RWPE2 (cell line): ENCODE measurements at regions not wholly inside any gene's neighbourhood (a gene's known extent, or its start where the extent isn't known, plus 50 kb on each side); places are given as distances from the start of the nearest gene placed in this dataset.
"Not testable (repeated sequence)": the region's sequence is repeated elsewhere in the genome, so short reads cannot be mapped to it uniquely, and the experiment has no call there.

Experiments
- ATAC-seq: fragments of 200-7000 bp; cut with Tn5 transposase; 3 replicates; pipeline ENCODE4 v1.9.1; 2021; ENCODE audit warnings: low read depth
- DNase-seq: peaks from one replicate; pipeline ENCODE4 v3.0.0-alpha.2; 2020; ENCODE audit warnings: low spot score
- H3K27ac ChIP-seq: fragments of 450-650 bp; 2 replicates; pipeline ENCODE4 v1.5.1; 2017; ENCODE audit warnings: mild to moderate bottlenecking; ENCODE audit not compliant: poor library complexity, severe bottlenecking
- H3K27me3 ChIP-seq: fragments of 250-450 bp; sonication (Bioruptor Pico); 2 replicates; pipeline ENCODE4 v1.5.1; 2021; ENCODE audit warnings: mild to moderate bottlenecking, moderate library complexity; ENCODE audit not compliant: insufficient read depth, poor library complexity, severe bottlenecking
- H3K36me3 ChIP-seq: fragments of 250-450 bp; sonication (Bioruptor Pico); 2 replicates; pipeline ENCODE4 v1.5.1; 2020; ENCODE audit warnings: low read depth, mild to moderate bottlenecking, moderate library complexity
- H3K4me1 ChIP-seq: fragments of 250-450 bp; sonication (Bioruptor Pico); 2 replicates; pipeline ENCODE4 v1.5.1; 2021; ENCODE audit warnings: mild to moderate bottlenecking, moderate library complexity; ENCODE audit not compliant: insufficient read depth, poor library complexity, severe bottlenecking
- H3K4me3 ChIP-seq: fragments of 250-450 bp; sonication (Bioruptor Pico); 2 replicates; pipeline ENCODE4 v1.5.1; 2021; ENCODE audit warnings: mild to moderate bottlenecking, moderate library complexity; ENCODE audit not compliant: severe bottlenecking
- H3K9me3 ChIP-seq: fragments of 250-450 bp; sonication (Bioruptor Pico); 2 replicates; pipeline ENCODE4 v1.5.1; 2021; ENCODE audit warnings: mild to moderate bottlenecking, moderate library complexity; ENCODE audit not compliant: severe bottlenecking
- CTCF ChIP-seq: fragments of 450-650 bp; IDR thresholded peaks from one replicate; pipeline ENCODE4 v1.5.1; 2017; ENCODE audit warnings: mild to moderate bottlenecking, moderate library complexity; ENCODE audit not compliant: poor library complexity, severe bottlenecking

GRCh38 chr11:71322861-71323582 is 70.6 kb upstream of the SHANK2 start:
- no peak for ATAC-seq
- Histone ChIP-seq H3K4me1 (no peaks in the 10 kb centered on the region), H3K36me3 (no peaks in the 10 kb centered on the region), H3K9me3 (no peaks in the 10 kb centered on the region), H3K27me3 (no peaks in the 10 kb centered on the region), H3K27ac (no peak overlapping the region), H3K4me3 (no peak overlapping the region)
- DNase-seq: peak; percentile 35
- TF ChIP-seq CTCF: no peak

DNA sequence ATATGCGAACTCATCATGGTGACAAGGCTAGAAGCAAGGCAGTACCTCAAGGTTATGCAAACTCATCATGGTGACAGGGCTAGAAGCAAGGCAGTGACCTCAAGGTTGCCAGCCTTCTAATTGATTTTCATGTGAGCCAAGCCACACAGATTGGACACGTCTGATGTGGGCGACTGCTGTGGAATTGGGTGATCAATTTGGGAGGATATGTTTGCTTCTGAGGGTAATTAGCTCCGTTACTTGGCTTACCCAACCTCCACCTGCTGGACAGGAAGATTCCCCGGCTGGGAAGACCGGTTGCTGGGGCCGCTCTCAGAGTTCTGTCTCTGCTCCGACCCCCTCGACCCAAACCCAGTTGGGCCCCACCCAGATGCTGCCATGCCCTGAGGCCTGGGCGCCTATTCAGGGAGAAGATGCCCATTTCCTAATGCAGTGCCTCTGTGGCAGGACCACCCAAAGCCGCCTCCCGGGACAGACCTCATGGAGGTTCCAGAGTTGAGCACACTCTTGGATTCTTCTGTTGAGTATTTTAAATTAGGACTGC is 69.9 kb upstream of the SHANK2 start:
- TF ChIP-seq CTCF: no peak
- ATAC-seq: no peak

DNA sequence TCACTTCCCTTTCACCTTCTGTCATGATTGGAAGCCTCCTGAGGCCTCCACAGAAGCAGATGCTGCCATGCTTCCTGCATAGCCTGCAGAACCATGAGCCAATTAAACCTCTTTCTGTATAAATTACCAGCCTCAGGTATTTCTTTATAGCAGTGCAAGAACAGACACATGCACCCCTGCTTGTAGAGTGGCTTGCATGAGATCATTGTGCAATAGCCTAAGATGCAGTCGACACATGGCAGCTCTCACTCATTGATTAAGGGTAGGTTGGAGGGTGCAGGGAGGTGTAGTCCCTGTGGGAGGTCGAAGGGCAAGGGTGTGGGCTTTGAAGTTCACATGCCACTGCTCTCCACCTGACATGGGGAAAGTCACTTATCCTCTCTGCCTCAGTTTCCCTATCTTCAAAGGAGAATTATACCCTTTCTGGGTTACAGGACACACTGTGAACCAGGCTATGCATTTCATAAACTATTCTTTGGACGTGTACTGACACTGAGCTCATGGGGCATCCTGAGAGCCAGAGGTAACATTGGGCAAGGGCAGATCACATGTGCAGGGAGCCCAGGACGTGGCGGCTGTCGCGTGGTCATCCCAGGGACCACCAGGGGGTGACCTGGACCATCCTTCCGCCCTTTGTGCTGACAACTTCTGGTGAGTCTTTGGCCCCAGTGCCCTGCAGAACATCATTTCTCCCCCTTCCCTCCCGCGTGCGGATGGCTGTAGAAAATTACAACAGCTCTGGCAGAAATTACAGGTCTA is 69.2 kb upstream of the SHANK2 start:
- ATAC-seq: no peak
- DNase-seq: no peak
- H3K36me3 ChIP-seq: no peaks in the 10 kb centered on the region
- H3K9me3 ChIP-seq: no peaks in the 10 kb centered on the region
- no peak overlapping the region for H3K4me3 ChIP-seq
- TF ChIP-seq CTCF: no peak
- H3K27me3 ChIP-seq: no peaks in the 10 kb centered on the region
- no peaks in the 10 kb centered on the region for H3K4me1 ChIP-seq
- no peak overlapping the region for H3K27ac ChIP-seq

More for the DNA sequence above, 69.9 kb upstream of the SHANK2 start:
- H3K4me3 ChIP-seq: no peak overlapping the region
- no peaks in the 10 kb centered on the region for H3K9me3 ChIP-seq
- no peak for DNase-seq
- H3K36me3 ChIP-seq: no peaks in the 10 kb centered on the region
- H3K27ac ChIP-seq: no peak overlapping the region
- no peaks in the 10 kb centered on the region for H3K27me3 ChIP-seq
- H3K4me1 ChIP-seq: no peaks in the 10 kb centered on the region

GRCh38 chr11:71316701-71317100 is 64.3 kb upstream of the SHANK2 start:
- H3K4me3 ChIP-seq: no peak overlapping the region
- H3K36me3 ChIP-seq: no peaks in the 10 kb centered on the region
- TF ChIP-seq CTCF: no peak
- H3K27ac ChIP-seq: no peak overlapping the region
- no peak for ATAC-seq
- no peak for DNase-seq
- H3K9me3 ChIP-seq: no peaks in the 10 kb centered on the region
- no peaks in the 10 kb centered on the region for H3K4me1 ChIP-seq
- H3K27me3 ChIP-seq: no peaks in the 10 kb centered on the region

DNA sequence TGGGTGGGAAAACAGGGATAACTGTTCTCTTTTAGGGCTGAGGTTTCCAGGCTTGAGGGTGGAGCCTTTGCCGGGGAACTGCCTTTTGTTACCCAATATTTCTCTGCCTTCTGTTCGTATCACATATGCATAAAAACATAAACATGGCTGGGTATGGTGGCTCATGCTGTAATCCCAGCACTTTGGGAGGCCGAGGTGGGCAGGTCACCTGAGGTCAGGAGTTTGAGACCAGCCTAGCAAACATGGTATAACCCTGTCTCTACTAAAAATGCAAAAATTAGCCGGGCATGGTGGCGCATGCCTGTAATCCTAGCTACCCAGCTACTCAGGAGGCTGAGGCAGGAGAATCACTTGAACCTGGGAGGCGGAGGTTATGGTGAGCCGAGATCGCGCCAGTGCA is 60.2 kb upstream of the SHANK2 start:
- not testable (repeated sequence) for H3K36me3 ChIP-seq, H3K27me3 ChIP-seq, H3K27ac ChIP-seq, ATAC-seq, H3K9me3 ChIP-seq, H3K4me1 ChIP-seq, H3K4me3 ChIP-seq
- peak; percentile 3 for DNase-seq
